PC-3 (cell line): ENCODE measurements at regions not wholly inside any gene's neighbourhood (a gene's known extent, or its start where the extent isn't known, plus 50 kb on each side); places are given as distances from the start of the nearest gene placed in this dataset.

ENCODE experiments used
- ATAC-seq: fragments of 200-7000 bp; cut with Tn5 transposase; 2 replicates; pipeline ENCODE4 v1.9.1; 2020; ENCODE audit warnings: mild to moderate bottlenecking, moderate library complexity
- BruUV-seq: library from RNA; stranded (reverse); fragments of 400-500 nt; replicated peaks from 2 replicates; lab custom pipeline; 2021; lab: Mats Ljungman, UMichigan
- CTCF ChIA-PET: fragments of 300-600 bp; sonication (Branson Sonifier 250); formaldehyde crosslinking; loops from one replicate; lab custom pipeline; 2022; ENCODE audit warnings: antibody characterized with exemption; lab: Charles Lee
- POLR2A ChIA-PET: fragments of 300-600 bp; sonication (Branson Sonifier 250); formaldehyde crosslinking; loops from one replicate; lab custom pipeline; 2022; ENCODE audit warnings: antibody characterized with exemption; ENCODE audit not compliant: unreplicated experiment; lab: Charles Lee
- DNase-seq: peaks from one replicate; pipeline ENCODE4 v3.0.0-alpha.2; 2015
- H2AFZ ChIP-seq: fragments of 300-600 bp; sonication (generic); 2 replicates; pipeline ENCODE4 v1.6.0; 2016; ENCODE audit warnings: antibody characterized with exemption, low read length
- H3F3A ChIP-seq: fragments of 300-600 bp; sonication (generic); one replicate; pipeline ENCODE4 v1.6.0; 2017; ENCODE audit warnings: antibody characterized with exemption, low read length, control low read depth, mild to moderate bottlenecking; ENCODE audit not compliant: unreplicated experiment
- H3K27ac ChIP-seq: fragments of 300-600 bp; sonication (generic); 2 replicates; pipeline ENCODE4 v1.5.1; 2016; ENCODE audit warnings: mild to moderate bottlenecking, low read length
- H3K27me3 ChIP-seq: fragments of 300-600 bp; sonication (generic); 2 replicates; pipeline ENCODE4 v1.6.1; 2016; ENCODE audit warnings: low read length, mixed read lengths
- H3K36me3 ChIP-seq: fragments of 300-600 bp; sonication (generic); 2 replicates; pipeline ENCODE4 v1.6.1; 2016; ENCODE audit warnings: low read depth, mixed run types, low read length, mixed read lengths
- H3K4me1 ChIP-seq: fragments of 300-600 bp; sonication (generic); 2 replicates; pipeline ENCODE4 v1.5.1; 2016; ENCODE audit warnings: low read length; ENCODE audit not compliant: insufficient read depth
- H3K4me2 ChIP-seq: fragments of 300-600 bp; sonication (generic); 2 replicates; pipeline ENCODE4 v1.6.0; 2016; ENCODE audit warnings: low read length
- H3K4me3 ChIP-seq: fragments of 300-600 bp; sonication (generic); 2 replicates; pipeline ENCODE4 v1.5.1; 2016; ENCODE audit warnings: mild to moderate bottlenecking, low read length, mixed read lengths
- H3K79me2 ChIP-seq: fragments of 300-600 bp; sonication (generic); 2 replicates; pipeline ENCODE4 v1.6.1; 2017; ENCODE audit warnings: low read length, mixed read lengths
- H3K9ac ChIP-seq: fragments of 300-600 bp; sonication (generic); 2 replicates; pipeline ENCODE4 v1.6.0; 2016; ENCODE audit warnings: mild to moderate bottlenecking, low read length
- H3K9me2 ChIP-seq: fragments of 300-600 bp; sonication (generic); replicated peaks from 2 replicates; pipeline ENCODE4 v1.6.1; 2016; ENCODE audit warnings: mixed run types, low read length, mixed read lengths
- H3K9me3 ChIP-seq: fragments of 300-600 bp; sonication (generic); 2 replicates; pipeline ENCODE4 v1.6.1; 2016; ENCODE audit warnings: low read length, mixed read lengths
- H4K20me1 ChIP-seq: fragments of 300-600 bp; sonication (generic); 2 replicates; pipeline ENCODE4 v1.6.1; 2016; ENCODE audit warnings: low read length, mixed read lengths
- CTCF ChIP-seq: fragments of 300-600 bp; sonication (generic); conservative IDR thresholded peaks from 2 replicates; pipeline ENCODE4 v1.5.1; 2017; ENCODE audit warnings: antibody characterized with exemption, low read depth, mild to moderate bottlenecking, low read length
- EZH2 ChIP-seq: fragments of 300-600 bp; sonication (generic); IDR thresholded peaks from one replicate; pipeline ENCODE4 v1.6.1; 2017; ENCODE audit warnings: antibody characterized with exemption, mild to moderate bottlenecking, low read length; ENCODE audit not compliant: unreplicated experiment
- EZH2phosphoT487 ChIP-seq: fragments of 300-600 bp; sonication (generic); IDR thresholded peaks from 2 replicates; pipeline ENCODE4 v1.6.1; 2018; ENCODE audit warnings: mild to moderate bottlenecking, antibody characterized with exemption, low read length, borderline replicate concordance
- intact Hi-C: fragments of 100-400 bp; cut with micrococcal nuclease; formaldehyde crosslinking; loops from 2 replicates; pipeline ENCODE4 v1.9.0; 2023

GRCh38 chr3:176723758-176724393 lies 473.4 kb downstream of the TBL1XR1 start:
- CTCF ChIA-PET, result no interaction called here
- Histone ChIP-seq H3K9me3 (no peaks in the 10 kb centered on the region), H3K4me1 (no peaks in the 10 kb centered on the region), H3K4me3 (no peak overlapping the region), H3K79me2 (no peaks in the 10 kb centered on the region), H2AFZ (no peak overlapping the region), H3K27me3 (peaks cover 15% of the 10 kb centered on the region; the same call in 1 of the 2 replicates), H3K36me3 (no peaks in the 10 kb centered on the region), H3K9ac (no peak overlapping the region), H4K20me1 (no peaks in the 10 kb centered on the region), H3K27ac (no peak overlapping the region), H3F3A (no peaks in the 10 kb centered on the region), H3K4me2 (no peak overlapping the region), H3K9me2 (no peaks in the 10 kb centered on the region)
- no TSS peak for BruUV-seq
- POLR2A ChIA-PET, result no interaction called here
- DNase-seq, result no peak
- TF ChIP-seq EZH2phosphoT487, result no peak
- ATAC-seq, result no peak
- intact Hi-C loops, result no loop called here

- no peak overlapping the region for H3K9ac ChIP-seq
- no peaks in the 10 kb centered on the region for H3F3A ChIP-seq
- H3K4me2 ChIP-seq, result no peak overlapping the region
- DNase-seq, result no peak
- no peak overlapping the region for H2AFZ ChIP-seq
- no peaks in the 10 kb centered on the region for H3K9me3 ChIP-seq
- H3K79me2 ChIP-seq, result no peaks in the 10 kb centered on the region
- ChIA-PET POLR2A (no interaction called here), CTCF (no interaction called here)
- intact Hi-C loops, result no loop called here
- H4K20me1 ChIP-seq, result no peaks in the 10 kb centered on the region
- no peaks in the 10 kb centered on the region for H3K36me3 ChIP-seq
- no TSS peak for BruUV-seq
- H3K27me3 ChIP-seq, result peaks cover 28% of the 10 kb centered on the region
- H3K4me3 ChIP-seq, result no peak overlapping the region
- H3K27ac ChIP-seq, result no peak overlapping the region
- no peaks in the 10 kb centered on the region for H3K4me1 ChIP-seq
- TF ChIP-seq EZH2phosphoT487 (no peak), CTCF (no peak), EZH2 (no peak)
- no peak for ATAC-seq
- H3K9me2 ChIP-seq, result no peaks in the 10 kb centered on the region
Measured at GRCh38 chr3:176714034-176714433, 483.2 kb downstream of the TBL1XR1 start.

- POLR2A ChIA-PET, result no interaction called here
- CTCF ChIA-PET, result no interaction called here
- no peaks in the 10 kb centered on the region for H4K20me1 ChIP-seq
- DNase-seq, result no peak
- H3F3A ChIP-seq, result no peaks in the 10 kb centered on the region
- no peaks in the 10 kb centered on the region for H3K79me2 ChIP-seq
- no peak overlapping the region for H3K4me2 ChIP-seq
- H3K27me3 ChIP-seq, result peaks cover 28% of the 10 kb centered on the region
- no peaks in the 10 kb centered on the region for H3K9me3 ChIP-seq
- H3K4me1 ChIP-seq, result no peaks in the 10 kb centered on the region
- H3K4me3 ChIP-seq, result no peak overlapping the region
- H2AFZ ChIP-seq, result no peak overlapping the region
- H3K36me3 ChIP-seq, result no peaks in the 10 kb centered on the region
- ATAC-seq, result no peak
- H3K9ac ChIP-seq, result no peak overlapping the region
- no peak overlapping the region for H3K27ac ChIP-seq
- no peaks in the 10 kb centered on the region for H3K9me2 ChIP-seq
- no peak for TF ChIP-seq CTCF
- TF ChIP-seq EZH2, result no peak
- TF ChIP-seq EZH2phosphoT487, result no peak
- BruUV-seq, result no TSS peak
- intact Hi-C loops, result no loop called here
Measured at GRCh38 chr3:176712191-176712590, 485.1 kb downstream of the TBL1XR1 start.
